KOPT-K1 (cell line): ENCODE measurements at regions not wholly inside any gene's neighbourhood (a gene's known extent, or its start where the extent isn't known, plus 50 kb on each side); places are given as distances from the start of the nearest gene placed in this dataset.
"Not testable (repeated sequence)": the region's sequence is repeated elsewhere in the genome, so short reads cannot be mapped to it uniquely, and the experiment has no call there.

Experiments used
- H3K27ac ChIP-seq: fragments of 200-600 bp; sonication (generic); 2 replicates; pipeline ENCODE4 v1.5.1; 2016; ENCODE audit warnings: antibody characterized with exemption, mild to moderate bottlenecking, low read depth, low read length; ENCODE audit not compliant: poor library complexity, severe bottlenecking
- H3K36me3 ChIP-seq: fragments of 200-600 bp; sonication (generic); 2 replicates; pipeline ENCODE4 v1.5.1; 2017; ENCODE audit warnings: antibody characterized with exemption, mild to moderate bottlenecking, low read length, moderate library complexity; ENCODE audit not compliant: insufficient read depth
- H3K9me3 ChIP-seq: fragments of 200-600 bp; sonication (generic); 2 replicates; pipeline ENCODE4 v1.5.1; 2017; ENCODE audit warnings: antibody characterized with exemption, low read length, mild to moderate bottlenecking; ENCODE audit not compliant: insufficient read depth, poor library complexity, severe bottlenecking

- not testable (repeated sequence) for H3K9me3 ChIP-seq, H3K36me3 ChIP-seq, H3K27ac ChIP-seq
These were observed 311.2 kb upstream of the SOX4 start for GRCh38 chr6:21282360-21282759.

- no peak overlapping the region for H3K27ac ChIP-seq
- H3K9me3 ChIP-seq = no peaks in the 10 kb centered on the region
- no peaks in the 10 kb centered on the region for H3K36me3 ChIP-seq
These were observed 309.4 kb upstream of the SOX4 start for GRCh38 chr6:21284166-21284565.

DNA sequence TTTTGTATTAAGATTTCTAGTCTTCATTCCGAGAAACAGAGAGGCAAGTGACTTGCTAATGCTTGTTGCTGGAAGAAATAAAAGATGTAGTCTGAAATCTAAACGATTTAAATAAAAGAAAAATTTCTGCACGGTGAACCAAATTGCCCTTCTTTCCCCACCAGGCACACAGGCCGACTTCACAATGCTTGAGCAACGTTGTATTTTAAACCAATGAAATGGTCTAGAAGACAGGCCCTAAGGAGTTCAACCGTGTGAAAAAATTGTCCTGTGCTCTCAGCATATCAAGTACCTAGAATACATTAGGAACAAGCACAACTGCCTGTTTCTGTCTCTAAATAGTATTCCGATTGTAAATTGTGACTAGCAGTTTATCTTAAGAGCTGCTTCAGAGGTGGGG is 308.8 kb upstream of the SOX4 start:
- H3K9me3 ChIP-seq = no peaks in the 10 kb centered on the region
- no peaks in the 10 kb centered on the region for H3K36me3 ChIP-seq
- no peak overlapping the region for H3K27ac ChIP-seq

DNA sequence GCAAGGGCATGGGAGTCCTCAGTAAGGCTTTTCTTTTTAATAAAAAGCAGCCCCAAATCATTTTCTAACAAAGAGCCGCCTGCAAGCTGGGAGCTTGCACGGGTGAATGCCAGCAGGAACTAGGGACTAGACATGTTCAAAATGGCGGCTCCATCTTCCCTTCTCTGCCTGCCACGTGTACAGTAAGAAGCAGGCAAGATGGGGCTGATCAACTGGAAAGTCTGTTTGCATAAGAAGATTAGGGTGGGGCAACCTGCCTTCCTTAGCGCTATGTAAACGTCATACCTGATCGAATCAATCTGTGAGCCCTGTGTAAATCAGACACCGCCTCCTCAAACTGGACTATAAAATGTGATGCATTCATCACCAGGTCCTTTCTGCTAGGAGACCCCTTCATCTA is 299.4 kb upstream of the SOX4 start:
- no peak overlapping the region for H3K27ac ChIP-seq
- no peaks in the 10 kb centered on the region for H3K9me3 ChIP-seq
- H3K36me3 ChIP-seq = no peaks in the 10 kb centered on the region

GRCh38 chr6:21295506-21296240 is 297.9 kb upstream of the SOX4 start:
- Histone ChIP-seq H3K36me3 (no peaks in the 10 kb centered on the region), H3K27ac (no peak overlapping the region), H3K9me3 (no peaks in the 10 kb centered on the region)

- no peaks in the 10 kb centered on the region for H3K36me3 ChIP-seq
- H3K27ac ChIP-seq = no peak overlapping the region
These were observed 295.9 kb upstream of the SOX4 start for GRCh38 chr6:21297665-21298064.

GRCh38 chr6:21299216-21299615 is 294.3 kb upstream of the SOX4 start:
- Histone ChIP-seq H3K36me3 (no peaks in the 10 kb centered on the region), H3K27ac (no peak overlapping the region), H3K9me3 (peaks cover 10% of the 10 kb centered on the region)

More at GRCh38 chr6:21297665-21298064, 295.9 kb upstream of the SOX4 start:
- peaks cover 5% of the 10 kb centered on the region for H3K9me3 ChIP-seq

- no peak overlapping the region for H3K27ac ChIP-seq
- peaks cover 10% of the 10 kb centered on the region for H3K9me3 ChIP-seq
These were observed 293.1 kb upstream of the SOX4 start for GRCh38 chr6:21300439-21300838.

GRCh38 chr6:21305893-21306332 is 287.6 kb upstream of the SOX4 start:
- Histone ChIP-seq H3K27ac (no peak overlapping the region), H3K9me3 (peaks cover 10% of the 10 kb centered on the region), H3K36me3 (no peaks in the 10 kb centered on the region)

More at GRCh38 chr6:21300439-21300838, 293.1 kb upstream of the SOX4 start:
- no peaks in the 10 kb centered on the region for H3K36me3 ChIP-seq

GRCh38 chr6:21306546-21306945 is 287.0 kb upstream of the SOX4 start:
- Histone ChIP-seq H3K9me3 (peaks cover 10% of the 10 kb centered on the region), H3K27ac (no peak overlapping the region), H3K36me3 (no peaks in the 10 kb centered on the region)

GRCh38 chr6:21309807-21310221 is 283.7 kb upstream of the SOX4 start:
- Histone ChIP-seq H3K9me3 (no peaks in the 10 kb centered on the region), H3K27ac (no peak overlapping the region), H3K36me3 (no peaks in the 10 kb centered on the region)

DNA sequence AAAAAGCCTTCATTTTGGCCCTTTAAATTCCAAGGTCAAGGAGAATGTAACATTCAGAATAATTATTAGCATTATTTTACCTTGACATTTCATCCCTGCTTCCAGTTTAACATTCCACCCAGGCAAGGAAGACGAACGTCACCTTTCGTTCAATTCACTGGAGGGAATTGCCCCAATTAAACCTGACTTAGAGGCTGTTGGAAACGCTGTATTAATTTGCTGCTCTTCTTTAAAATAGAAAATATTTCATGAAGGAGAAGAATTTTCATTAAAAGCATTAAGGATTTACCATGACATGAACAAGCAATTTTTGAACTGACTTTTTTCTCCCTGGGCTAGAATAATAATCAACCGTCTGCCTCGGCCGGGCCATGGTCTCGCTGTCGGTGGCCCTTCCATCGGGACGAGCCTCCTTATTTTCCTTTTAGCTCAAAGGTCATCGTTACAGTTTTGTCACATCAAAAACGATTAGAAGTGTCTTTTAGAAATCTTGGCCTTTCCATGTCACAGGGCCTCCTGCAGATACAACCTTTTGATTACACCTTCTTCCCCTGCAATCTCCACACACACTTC is 282.9 kb upstream of the SOX4 start:
- no peaks in the 10 kb centered on the region for H3K9me3 ChIP-seq
- no peak overlapping the region for H3K27ac ChIP-seq
- H3K36me3 ChIP-seq = no peaks in the 10 kb centered on the region

- H3K36me3 ChIP-seq = no peaks in the 10 kb centered on the region
- H3K27ac ChIP-seq = no peak overlapping the region
- H3K9me3 ChIP-seq = no peaks in the 10 kb centered on the region
These were observed 281.4 kb upstream of the SOX4 start for GRCh38 chr6:21312118-21312517.

DNA sequence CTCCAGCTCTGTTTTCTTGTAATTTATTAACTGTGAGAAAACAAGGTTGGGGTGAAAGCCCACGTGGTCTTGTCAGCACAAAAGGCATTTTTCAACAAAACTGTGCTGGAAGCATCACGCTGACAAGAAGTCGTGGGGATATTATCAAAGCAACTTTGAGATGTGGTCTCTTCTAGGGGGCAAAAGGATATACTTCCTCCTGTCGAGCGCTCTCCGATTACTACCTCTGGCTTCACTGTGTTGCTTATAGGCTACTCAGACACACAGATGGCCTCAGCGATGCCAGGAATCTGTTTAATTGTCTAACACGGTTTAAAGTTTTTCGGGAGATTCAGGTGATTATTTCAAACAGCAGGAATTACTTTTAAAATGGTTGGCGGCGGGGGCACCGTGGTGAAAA is 275.9 kb upstream of the SOX4 start:
- Histone ChIP-seq H3K36me3 (no peaks in the 10 kb centered on the region), H3K9me3 (no peaks in the 10 kb centered on the region), H3K27ac (no peak overlapping the region)

- no peaks in the 10 kb centered on the region for H3K9me3 ChIP-seq
- no peaks in the 10 kb centered on the region for H3K36me3 ChIP-seq
- H3K27ac ChIP-seq = no peak overlapping the region
These were observed 272.5 kb upstream of the SOX4 start for GRCh38 chr6:21321076-21321475.

DNA sequence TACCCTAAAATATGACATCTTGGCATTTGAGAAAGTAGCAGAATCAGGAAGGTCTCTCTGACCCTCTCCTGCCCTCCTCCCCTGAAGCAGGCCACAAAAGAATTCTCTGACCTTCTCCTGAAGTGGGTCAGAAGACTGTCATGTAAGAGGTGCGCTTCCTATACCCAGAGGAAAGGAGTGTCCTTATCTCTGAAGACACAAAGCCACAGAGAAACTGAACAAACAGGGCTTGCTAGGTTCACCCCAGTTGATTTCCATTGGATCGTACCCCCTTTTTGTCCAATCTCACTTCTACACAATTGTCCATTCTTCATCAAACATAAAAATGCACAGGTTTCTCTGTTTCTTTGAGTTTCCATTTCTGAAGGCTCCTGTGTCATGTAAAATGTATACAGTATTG is 272.0 kb upstream of the SOX4 start:
- H3K27ac ChIP-seq = no peak overlapping the region
- H3K36me3 ChIP-seq = no peaks in the 10 kb centered on the region
- no peaks in the 10 kb centered on the region for H3K9me3 ChIP-seq
